ENCODE measurements at regions not wholly inside any gene's neighbourhood (a gene's known extent, or its start where the extent isn't known, plus 50 kb on each side); places are given as distances from the start of the nearest gene placed in this dataset.
A peak's percentile ranks its signal among the peaks of the same experiment; 100 is the strongest.

DNA sequence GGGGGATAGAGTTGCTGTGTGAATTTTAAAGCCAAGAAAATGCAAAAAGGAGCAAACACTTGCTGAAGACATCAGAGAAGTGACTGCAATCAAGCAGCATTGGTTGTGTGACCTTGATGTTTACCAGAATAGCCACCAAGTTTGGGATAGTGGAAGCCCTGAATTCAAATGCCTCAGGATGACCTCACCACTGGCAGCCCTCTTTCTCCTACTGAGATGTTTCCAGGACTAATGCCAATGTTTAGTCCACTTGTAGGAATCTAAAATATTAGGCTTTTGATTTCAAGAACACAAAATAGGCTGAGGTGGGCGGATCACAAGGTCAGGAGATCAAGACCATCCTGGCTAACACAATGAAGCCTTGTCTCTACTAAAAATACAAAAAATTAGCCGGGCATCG, 112.2 kb upstream of the NUDT12 start:
- DNase-seq: peak; percentile 29

GRCh38 chr5:103674251-103674650, 111.7 kb upstream of the NUDT12 start:
- DNase-seq: no peak

DNA sequence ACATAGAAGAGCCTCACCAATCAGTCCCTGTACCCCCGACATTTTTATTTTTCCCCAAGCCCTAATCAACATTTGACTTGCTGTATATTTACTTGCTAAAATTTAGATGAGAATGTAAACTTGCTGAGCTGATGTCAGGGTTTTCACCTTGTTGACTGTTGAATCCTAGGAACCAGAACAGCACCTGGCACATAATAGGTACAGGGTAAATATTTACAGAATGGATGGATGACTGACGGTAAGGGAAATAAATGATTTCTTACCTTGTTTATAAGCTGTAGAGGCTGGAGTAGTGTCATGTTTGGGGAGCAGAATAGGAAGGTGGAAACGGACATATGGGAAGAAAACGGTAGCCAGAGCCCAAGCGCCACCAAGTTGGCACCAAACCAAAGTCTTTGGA, 107.0 kb upstream of the NUDT12 start:
- no peak for DNase-seq

DNA sequence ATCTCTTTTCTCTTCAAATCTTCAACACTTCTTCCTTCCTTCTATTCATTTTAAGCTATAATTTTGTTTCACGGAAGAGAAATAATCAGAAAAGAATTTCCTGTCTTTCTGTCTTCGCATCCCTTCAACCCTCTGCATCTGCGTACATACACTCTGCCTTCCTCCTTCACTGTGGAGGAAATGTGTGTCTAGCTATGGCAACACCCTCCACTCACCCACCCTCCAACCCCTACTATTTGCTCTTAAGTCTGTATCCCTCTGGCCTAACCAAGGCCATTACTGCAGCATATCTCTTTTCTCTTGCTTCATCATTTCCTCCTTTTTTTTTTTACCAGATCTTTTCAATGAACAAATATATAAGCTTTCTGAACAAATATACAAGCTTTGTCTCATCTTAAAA, 105.7 kb upstream of the NUDT12 start:
- no peak for DNase-seq

DNA sequence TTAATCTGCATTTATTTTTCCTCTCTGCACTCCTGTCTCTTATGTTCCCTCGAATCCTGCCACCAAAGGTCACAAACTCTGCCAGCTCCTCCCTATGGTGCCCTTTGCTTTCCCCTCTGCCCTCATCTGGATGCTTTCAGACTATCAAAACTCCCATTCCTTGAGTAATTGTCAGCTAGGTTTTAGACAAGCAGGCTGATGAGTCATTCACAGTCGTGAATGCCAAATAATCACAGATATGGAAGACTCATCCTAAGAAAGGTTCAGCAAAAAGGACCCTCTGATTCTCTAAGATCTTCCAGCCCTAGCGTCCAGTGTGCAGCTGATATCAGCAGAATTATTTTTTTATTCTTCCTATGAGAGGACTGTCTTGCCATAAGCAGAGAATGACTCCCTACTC, 104.5 kb upstream of the NUDT12 start:
- DNase-seq: peak; percentile 46

DNA sequence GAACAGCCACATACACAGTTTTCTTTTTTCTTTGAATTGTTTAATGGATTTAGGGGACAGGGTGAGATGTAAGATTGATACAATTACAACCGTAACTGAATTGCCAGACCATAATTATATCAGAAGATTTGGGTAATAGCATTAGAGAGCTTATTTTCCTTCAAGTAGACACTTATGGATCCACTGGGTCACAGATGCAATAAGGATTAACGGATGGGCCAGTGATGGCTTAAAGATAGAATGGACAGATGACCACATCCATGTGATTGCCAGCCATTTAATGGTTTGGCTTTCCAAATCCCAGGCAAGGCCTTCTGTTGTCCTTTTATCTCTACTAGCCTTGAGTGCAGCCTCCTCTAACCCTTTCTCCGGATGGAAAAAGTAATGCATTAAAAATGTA, 94.7 kb upstream of the NUDT12 start:
- DNase-seq: no peak

DNA sequence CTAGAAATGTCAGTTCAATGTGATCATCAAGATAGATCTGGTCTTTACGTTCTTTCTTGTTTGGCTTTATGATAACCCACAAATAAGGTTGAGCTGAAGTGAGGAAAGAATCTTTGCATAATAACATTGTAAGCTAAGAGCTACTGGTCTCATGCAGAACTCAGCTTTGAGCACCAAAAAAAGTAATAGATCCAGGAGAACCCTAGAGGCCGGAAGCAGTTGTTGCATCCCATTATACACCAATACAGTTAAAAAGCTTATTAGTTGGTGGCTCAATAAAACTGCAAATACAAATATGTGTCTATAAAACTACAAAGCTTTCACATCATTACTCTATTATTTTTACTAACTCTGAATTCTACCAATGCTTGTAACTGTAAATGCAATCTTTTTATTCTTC, 85.5 kb upstream of the NUDT12 start:
- DNase-seq: no peak

DNA sequence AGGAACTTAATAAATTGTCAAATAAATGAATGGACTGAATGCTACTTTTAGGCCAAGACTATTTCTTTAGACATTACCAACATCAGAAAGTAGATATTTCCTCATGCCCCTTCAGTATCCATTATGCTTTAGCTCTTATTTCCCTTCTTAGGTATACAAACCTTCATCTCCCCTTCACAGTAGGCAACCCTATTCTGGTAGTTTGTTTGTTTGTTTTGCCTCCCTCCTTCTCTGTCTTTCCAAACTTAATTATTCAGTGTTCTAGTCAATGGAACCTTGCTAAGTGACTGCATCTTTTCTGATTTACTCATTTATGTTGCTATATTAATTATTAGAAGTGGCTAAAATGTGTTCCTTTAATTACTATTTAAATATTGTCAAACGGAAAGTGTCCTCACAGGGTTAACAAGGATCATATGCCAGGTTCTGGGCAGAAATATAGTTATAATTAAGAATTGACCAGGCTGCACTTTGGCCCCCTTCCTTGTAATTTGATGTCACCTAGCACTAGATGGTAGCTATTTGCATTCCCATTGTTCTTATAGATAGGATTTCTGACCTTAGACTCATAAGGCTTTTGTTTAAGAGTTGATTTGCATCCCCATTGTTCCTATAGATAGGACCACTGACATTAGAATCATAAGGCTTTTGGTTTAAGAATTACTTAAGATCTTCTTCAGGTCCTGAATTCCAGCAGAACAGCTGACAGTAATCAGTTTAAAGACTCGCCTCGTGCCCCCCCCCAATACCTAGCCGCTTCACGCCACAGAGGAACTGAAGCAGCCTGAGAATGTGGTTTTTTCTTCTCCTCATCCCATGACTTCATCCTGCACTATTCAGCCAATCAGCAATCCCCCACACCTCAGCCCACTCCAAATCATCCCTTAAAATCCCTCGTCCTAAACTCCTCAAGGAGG, 84.4 kb upstream of the NUDT12 start:
- no peak for DNase-seq

- DNase-seq: no peak
Measured at GRCh38 chr5:103645816-103646215, 83.2 kb upstream of the NUDT12 start.

DNA sequence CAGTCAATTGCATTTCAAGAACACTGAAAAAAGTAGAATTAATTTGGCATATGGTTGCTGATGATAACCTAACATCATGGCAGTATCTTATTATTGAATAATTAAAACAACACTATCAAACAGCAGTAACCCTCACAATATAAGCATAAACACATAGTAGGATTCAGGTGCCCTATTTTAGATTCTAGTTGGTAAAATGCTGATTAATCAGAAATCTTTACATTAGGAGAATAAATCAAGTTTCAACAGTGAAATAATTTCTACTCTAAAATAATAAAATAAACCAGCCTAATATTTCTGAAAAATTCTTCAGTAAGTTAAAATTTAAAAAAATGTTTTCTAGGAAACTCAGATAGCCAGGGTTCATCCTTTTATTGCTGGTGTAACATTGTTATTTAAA, 76.4 kb upstream of the NUDT12 start:
- no peak for DNase-seq

- no peak for DNase-seq
Measured at GRCh38 chr5:103624675-103625074, 62.1 kb upstream of the NUDT12 start.

DNA sequence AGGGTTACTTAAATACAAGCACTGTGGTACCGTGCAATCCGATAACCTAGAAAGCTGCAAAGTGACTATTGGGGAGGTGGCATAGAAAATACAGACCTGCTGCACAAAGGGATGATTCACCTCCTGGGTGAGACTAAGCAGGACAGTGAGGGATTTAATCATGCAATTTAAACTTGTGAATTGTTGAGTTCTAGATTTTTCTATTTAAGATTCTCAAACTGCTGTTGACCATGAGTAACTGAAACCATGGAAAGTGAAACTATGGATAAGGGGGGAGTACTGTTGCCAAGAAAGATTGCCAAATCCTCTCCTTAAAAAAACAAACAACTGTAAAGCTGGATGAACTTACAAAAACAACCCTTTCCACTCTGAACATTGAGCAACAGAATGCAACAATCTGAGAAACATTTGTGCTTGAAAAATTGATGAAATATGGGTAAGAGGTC, 61.5 kb upstream of the NUDT12 start:
- peak; percentile 15 for DNase-seq

DNA sequence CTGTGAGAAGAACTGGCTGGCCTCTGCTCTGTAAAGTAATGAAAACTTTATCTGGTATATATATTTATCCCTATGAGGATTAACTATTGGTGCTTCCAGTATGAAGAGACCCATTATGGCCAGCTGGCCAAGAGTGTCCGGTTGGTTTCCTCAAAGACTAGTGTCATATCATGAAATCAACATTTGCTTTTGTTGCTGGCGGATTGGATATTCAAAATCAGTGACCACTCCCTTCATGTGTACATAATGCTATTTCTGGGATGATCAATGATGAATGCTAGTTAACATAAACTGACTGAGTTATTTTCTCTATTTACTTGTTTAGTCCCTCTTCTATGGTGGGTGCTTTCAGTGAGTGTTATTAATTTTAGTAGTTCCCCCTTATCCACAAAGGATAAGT, 60.8 kb upstream of the NUDT12 start:
- no peak for DNase-seq

DNA sequence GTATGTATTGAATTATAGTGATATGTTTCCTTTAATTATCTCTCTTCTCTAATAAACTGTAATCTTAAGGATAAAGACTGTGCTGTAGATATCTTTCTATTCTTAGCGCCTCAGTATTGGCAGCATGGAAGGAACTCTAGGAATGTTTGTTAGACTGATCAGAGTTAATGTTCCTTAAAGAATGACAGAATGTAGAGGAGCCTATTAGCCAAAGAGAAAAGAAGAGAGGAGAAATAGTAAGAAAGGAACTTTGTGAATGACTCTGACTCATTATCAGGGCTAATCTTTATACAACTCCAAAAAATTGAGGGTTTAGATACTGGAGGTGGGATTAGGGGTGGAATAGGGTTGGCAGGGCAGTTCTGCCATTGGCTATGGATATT, 59.0 kb upstream of the NUDT12 start:
- DNase-seq: peak; percentile 1

GRCh38 chr5:103620851-103621547, 58.4 kb upstream of the NUDT12 start:
- no peak for DNase-seq

DNA sequence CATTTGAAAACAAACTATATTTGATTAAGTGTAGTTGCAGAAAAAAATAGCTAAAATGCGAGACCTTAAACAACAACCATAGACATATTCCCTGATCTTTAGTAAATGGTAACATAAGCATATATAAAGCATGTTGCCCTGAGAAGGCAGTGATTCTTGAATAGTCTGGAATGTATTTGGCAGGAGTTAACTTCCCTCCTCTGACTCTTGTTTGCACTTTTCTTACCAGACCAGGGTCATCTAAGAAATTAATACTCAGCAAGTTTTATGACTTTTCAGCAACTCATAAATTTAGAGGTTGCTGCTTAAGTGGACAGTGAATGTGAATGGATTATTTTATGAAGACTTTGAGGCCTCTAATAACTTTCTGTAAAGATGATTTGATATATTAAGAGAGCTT, 55.3 kb upstream of the NUDT12 start:
- DNase-seq: no peak

DNA sequence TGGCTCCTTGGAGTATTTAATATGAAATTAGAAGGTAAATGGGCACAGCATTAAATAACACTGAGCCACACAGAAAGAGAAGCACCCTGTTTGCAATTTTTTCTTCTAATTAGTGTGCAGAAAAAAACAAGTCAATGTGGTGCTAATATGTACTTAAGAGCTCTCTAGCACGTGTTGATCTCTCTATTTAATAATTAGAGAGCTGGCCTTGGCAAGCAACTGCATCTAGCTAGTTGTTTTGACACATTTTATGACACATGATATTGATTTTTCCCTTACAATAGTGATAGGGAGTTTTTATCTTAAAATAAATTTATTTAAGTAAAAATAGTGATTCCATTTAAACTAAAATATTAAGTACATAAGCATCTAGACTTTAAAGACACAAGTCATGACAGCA, 54.5 kb upstream of the NUDT12 start:
- no peak for DNase-seq

DNA sequence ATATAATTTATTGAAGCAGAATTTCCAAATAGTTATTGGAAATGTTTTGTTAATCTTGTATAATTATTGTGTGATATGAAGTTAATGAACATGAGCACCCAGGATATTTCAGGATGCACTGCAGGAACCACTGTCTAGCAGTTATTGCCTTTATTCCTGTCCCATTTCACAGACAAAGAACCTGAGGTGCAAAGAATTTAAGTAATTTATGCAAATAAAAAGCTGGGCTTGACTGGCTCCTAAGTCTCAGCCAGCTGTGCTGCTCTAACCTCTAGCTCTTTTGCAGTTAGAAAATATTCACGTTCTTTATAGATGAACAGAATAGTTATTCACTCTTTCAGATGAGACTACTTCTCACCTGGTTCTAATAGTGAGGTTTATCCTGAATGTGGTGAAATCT, 50.0 kb upstream of the NUDT12 start:
- no peak for DNase-seq

Measured in fibroblast of skin of back (primary cell).